Thoracic aorta (tissue), 2 donors: ENCODE measurements at regions not wholly inside any gene's neighbourhood (a gene's known extent, or its start where the extent isn't known, plus 50 kb on each side); places are given as distances from the start of the nearest gene placed in this dataset.

ENCODE experiments used
- ATAC-seq: fragments of 150-250 bp; one replicate; pipeline ENCODE4 v1.8.0; 2017; ENCODE audit warnings: low read depth; ENCODE audit not compliant: insufficient number of reproducible peaks, low FRiP score
- DNase-seq: peaks from one replicate; pipeline ENCODE4 v3.0.0-alpha.2; 2020; ENCODE audit warnings: low spot score
- H3K27ac ChIP-seq, 2 donors: fragments of 200-600 bp; sonication (generic); 1 replicate in 1 of 2; 2 replicates in 1 of 2; pipeline ENCODE4 v1.5.1; 2016; ENCODE audit warnings: mild to moderate bottlenecking in 2 of 2, moderate library complexity in 2 of 2
- H3K27me3 ChIP-seq: fragments of 200-600 bp; sonication (generic); replicated peaks from 2 replicates; pipeline ENCODE4 v1.6.0; 2016; ENCODE audit warnings: mild to moderate bottlenecking; ENCODE audit not compliant: insufficient read depth
- H3K36me3 ChIP-seq: fragments of 200-600 bp; sonication (generic); one replicate; pipeline ENCODE4 v1.5.1; 2016
- H3K4me1 ChIP-seq, 2 donors: fragments of 200-600 bp; sonication (generic); 1 replicate in 1 of 2; 2 replicates in 1 of 2; pipeline versions ENCODE4 v1.5.1 to v1.6.0; 2016; ENCODE audit warnings: low read depth in 2 of 2, mild to moderate bottlenecking in 1 of 2; ENCODE audit not compliant: control insufficient read depth in 1 of 2
- H3K4me3 ChIP-seq: fragments of 200-600 bp; sonication (generic); 2 replicates; pipeline ENCODE4 v1.5.1; 2016; ENCODE audit warnings: mild to moderate bottlenecking
- H3K9me3 ChIP-seq: fragments of 200-600 bp; sonication (generic); 2 replicates; pipeline ENCODE4 v1.5.1; 2016
- TF ChIP-seq, protein P1 (sequence below): fragments of 200-600 bp; sonication (generic); IDR thresholded peaks from one replicate; pipeline ENCODE4 v1.5.1; 2019; ENCODE audit warnings: antibody characterized with exemption

DNA sequence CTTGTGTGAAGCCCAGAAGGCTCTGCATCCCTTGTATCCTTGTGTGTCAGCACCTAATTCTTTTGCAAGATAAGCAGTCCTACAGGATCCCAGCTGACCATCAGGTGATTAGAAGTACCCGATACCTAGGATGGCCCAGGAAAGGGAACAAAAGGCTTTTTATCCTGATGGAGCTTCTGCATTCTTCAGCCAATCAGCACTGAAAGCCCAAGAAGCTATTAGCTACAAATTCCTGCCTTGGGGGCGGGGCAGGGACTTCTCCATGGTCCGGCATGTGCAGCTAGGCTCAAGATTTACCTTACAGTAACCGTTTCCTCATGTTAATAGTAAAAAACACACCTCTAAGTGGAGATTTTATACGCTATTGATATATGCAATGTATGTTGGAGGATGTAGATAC, 264.6 kb upstream of the THUMPD2 start:
- ATAC-seq, result no peak
- Histone ChIP-seq H3K27ac (no peak overlapping the region), H3K27me3 (no peaks in the 10 kb centered on the region), H3K4me3 (no peak overlapping the region), H3K4me1 (no peaks in the 10 kb centered on the region), H3K9me3 (no peaks in the 10 kb centered on the region), H3K36me3 (no peaks in the 10 kb centered on the region)
- no peak for DNase-seq
- TF ChIP-seq, protein P1, sequence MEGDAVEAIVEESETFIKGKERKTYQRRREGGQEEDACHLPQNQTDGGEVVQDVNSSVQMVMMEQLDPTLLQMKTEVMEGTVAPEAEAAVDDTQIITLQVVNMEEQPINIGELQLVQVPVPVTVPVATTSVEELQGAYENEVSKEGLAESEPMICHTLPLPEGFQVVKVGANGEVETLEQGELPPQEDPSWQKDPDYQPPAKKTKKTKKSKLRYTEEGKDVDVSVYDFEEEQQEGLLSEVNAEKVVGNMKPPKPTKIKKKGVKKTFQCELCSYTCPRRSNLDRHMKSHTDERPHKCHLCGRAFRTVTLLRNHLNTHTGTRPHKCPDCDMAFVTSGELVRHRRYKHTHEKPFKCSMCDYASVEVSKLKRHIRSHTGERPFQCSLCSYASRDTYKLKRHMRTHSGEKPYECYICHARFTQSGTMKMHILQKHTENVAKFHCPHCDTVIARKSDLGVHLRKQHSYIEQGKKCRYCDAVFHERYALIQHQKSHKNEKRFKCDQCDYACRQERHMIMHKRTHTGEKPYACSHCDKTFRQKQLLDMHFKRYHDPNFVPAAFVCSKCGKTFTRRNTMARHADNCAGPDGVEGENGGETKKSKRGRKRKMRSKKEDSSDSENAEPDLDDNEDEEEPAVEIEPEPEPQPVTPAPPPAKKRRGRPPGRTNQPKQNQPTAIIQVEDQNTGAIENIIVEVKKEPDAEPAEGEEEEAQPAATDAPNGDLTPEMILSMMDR, result no peak

DNA sequence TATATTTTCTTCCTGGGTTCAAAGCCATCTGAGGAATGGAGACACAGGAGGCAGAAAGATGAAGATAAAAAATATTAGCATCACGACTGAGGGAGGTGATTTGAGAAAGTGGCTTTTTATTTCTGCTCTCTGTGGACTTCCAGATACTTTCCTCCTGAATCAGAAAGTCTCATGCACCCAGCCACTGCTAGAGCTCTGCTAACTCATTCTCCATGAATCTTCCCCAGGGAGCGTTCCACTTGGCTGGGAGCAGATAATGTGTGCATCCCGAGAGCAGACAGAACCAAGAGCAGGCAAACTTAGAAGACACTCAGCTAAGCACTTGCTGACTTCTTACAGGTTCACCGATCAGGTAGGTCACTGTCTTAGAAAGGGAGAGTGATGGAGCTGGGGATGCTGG, 264.1 kb upstream of the THUMPD2 start:
- no peaks in the 10 kb centered on the region for H3K9me3 ChIP-seq
- no peak overlapping the region for H3K27ac ChIP-seq
- no peak overlapping the region for H3K4me3 ChIP-seq
- DNase-seq (no peak), ATAC-seq (no peak)
- TF ChIP-seq, protein P1, result no peak
- H3K27me3 ChIP-seq, result no peaks in the 10 kb centered on the region
- H3K4me1 ChIP-seq, result no peaks in the 10 kb centered on the region
- no peaks in the 10 kb centered on the region for H3K36me3 ChIP-seq

DNA sequence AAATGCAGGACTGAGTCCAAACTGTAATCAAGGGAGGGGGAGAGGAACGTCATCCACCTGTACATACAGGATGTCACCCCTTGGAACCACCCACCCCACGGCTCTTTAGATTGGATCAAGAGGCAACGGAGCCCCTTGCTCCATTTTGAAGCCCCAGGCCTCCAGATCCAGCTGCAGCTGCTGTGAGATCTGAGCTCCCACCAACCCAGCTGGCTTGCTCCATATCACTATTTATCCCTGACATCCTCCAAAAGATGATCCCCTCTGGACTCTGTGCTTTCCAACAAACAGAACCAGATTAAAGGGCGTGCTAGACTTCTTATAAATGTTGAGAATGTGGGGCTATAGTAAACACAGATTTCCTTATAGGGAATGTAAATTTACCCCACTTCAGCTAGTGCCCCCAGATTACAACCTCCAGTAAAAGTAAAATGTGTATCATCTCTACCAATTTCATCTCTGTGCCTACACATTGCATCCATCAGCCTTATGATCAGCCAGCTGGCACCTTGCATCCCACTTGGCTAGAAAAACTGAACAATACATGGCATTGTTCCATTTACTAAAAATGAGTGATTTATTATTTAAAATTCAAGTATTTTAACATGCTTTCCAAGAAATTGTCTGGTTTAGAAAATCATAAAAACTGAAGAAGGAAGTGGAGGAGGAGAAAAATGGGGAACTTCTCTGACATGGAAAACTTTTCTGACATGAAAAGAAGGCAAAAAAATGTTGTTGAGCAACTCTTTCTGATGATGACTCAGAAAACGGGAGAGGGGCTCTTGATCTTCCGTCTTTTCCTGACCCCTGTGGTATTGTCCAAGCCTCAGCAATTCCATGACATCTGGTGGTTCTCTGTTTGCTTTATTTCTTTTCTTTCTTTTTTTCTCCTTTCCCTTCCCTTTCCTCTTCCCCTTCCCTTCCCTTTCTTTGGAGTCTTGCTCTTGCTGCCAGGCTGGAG, 262.6 kb upstream of the THUMPD2 start:
- no peak for ATAC-seq

GRCh38 chr2:40039549-40039948, 260.5 kb upstream of the THUMPD2 start:
- Histone ChIP-seq H3K27me3 (no peaks in the 10 kb centered on the region), H3K27ac (no peak overlapping the region), H3K9me3 (no peaks in the 10 kb centered on the region), H3K4me1 (no peaks in the 10 kb centered on the region), H3K4me3 (no peak overlapping the region), H3K36me3 (no peaks in the 10 kb centered on the region)
- ATAC-seq (no peak), DNase-seq (no peak)
- TF ChIP-seq, protein P1, result no peak

More for the DNA sequence above, 262.6 kb upstream of the THUMPD2 start:
- TF ChIP-seq, protein P1, result no peak
- Histone ChIP-seq H3K9me3 (no peaks in the 10 kb centered on the region), H3K4me1 (no peaks in the 10 kb centered on the region), H3K36me3 (no peaks in the 10 kb centered on the region), H3K27ac (no peak overlapping the region), H3K4me3 (no peak overlapping the region), H3K27me3 (no peaks in the 10 kb centered on the region)
- DNase-seq, result no peak

DNA sequence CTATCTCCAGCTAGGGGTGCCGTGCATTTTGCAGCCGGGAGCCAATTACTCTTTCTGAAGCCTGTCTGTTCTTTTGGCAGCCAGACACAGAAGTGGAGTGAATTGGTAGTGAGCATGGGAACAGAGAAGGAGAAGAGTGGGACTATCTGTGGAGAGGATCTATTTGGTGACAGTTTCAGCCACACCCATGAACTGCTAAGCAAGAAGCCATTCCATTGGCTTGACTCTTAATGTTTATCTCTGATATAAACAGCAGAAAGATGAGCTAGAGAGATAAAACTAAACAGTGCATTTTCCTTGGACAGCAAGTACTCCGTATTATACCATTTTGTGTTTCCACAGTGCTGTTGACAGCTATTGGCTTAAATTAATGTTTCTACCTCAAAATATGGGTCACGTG, 259.6 kb upstream of the THUMPD2 start:
- H3K27ac ChIP-seq, result no peak overlapping the region
- H3K9me3 ChIP-seq, result no peaks in the 10 kb centered on the region
- no peaks in the 10 kb centered on the region for H3K36me3 ChIP-seq
- no peaks in the 10 kb centered on the region for H3K4me1 ChIP-seq
- no peaks in the 10 kb centered on the region for H3K27me3 ChIP-seq
- no peak for ATAC-seq
- H3K4me3 ChIP-seq, result no peak overlapping the region
- TF ChIP-seq, protein P1, result no peak
- DNase-seq, result no peak
